Progenitor cell of endocrine pancreas (in vitro differentiated cells): ENCODE measurements at regions not wholly inside any gene's neighbourhood (a gene's known extent, or its start where the extent isn't known, plus 50 kb on each side); places are given as distances from the start of the nearest gene placed in this dataset.

Source experiments
- DNase-seq: peaks from one replicate; pipeline ENCODE4 v3.0.0; 2021; ENCODE audit warnings: low spot score; ENCODE audit not compliant: unreplicated experiment
- H3K27ac Mint-ChIP-seq: 2 replicates; pipeline ENCODE4 v1.8.0; 2021; ENCODE audit warnings: mild to moderate bottlenecking, moderate library complexity, mixed read lengths
- H3K27me3 Mint-ChIP-seq: 2 replicates; pipeline ENCODE4 v1.8.0; 2021; ENCODE audit warnings: mixed read lengths
- H3K36me3 Mint-ChIP-seq: 2 replicates; pipeline ENCODE4 v1.8.0; 2022; ENCODE audit warnings: mixed read lengths; ENCODE audit not compliant: insufficient read depth
- H3K4me1 Mint-ChIP-seq: 2 replicates; pipeline ENCODE4 v1.8.0; 2021; ENCODE audit warnings: low read depth, mixed read lengths
- H3K4me3 Mint-ChIP-seq: 2 replicates; pipeline ENCODE4 v1.8.0; 2021; ENCODE audit warnings: low read depth, mild to moderate bottlenecking, moderate library complexity, mixed read lengths
- H3K9me3 Mint-ChIP-seq: 2 replicates; pipeline ENCODE4 v1.8.0; 2021; ENCODE audit warnings: low read depth, mixed read lengths
- TF ChIP-seq, protein P1 (sequence below): fragments of 200-600 bp; sonication (generic); IDR thresholded peaks from one replicate; pipeline ENCODE4 v1.5.0; 2021; ENCODE audit warnings: antibody characterized with exemption, mild to moderate bottlenecking; ENCODE audit not compliant: unreplicated experiment

DNA sequence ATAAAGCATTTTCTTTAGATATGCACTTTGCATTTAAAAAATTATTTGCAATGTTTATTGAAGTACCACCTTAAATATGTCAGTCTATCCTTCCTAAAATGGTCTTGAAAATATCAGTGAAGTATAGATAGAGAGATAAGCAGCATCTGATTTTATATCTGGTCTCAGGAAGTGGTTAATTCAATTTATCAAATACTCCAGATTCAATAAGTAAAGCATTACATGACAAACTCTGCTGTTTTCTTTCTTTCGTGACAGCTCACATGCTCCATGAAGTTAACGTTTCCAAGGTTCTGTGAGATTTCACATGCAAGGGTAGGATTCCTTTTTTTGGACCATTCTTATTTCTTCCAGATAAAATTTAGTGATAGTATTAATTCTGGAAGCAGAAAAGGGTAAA, 775.4 kb upstream of the ROBO1 start:
- no peak for DNase-seq
- TF ChIP-seq, protein P1, sequence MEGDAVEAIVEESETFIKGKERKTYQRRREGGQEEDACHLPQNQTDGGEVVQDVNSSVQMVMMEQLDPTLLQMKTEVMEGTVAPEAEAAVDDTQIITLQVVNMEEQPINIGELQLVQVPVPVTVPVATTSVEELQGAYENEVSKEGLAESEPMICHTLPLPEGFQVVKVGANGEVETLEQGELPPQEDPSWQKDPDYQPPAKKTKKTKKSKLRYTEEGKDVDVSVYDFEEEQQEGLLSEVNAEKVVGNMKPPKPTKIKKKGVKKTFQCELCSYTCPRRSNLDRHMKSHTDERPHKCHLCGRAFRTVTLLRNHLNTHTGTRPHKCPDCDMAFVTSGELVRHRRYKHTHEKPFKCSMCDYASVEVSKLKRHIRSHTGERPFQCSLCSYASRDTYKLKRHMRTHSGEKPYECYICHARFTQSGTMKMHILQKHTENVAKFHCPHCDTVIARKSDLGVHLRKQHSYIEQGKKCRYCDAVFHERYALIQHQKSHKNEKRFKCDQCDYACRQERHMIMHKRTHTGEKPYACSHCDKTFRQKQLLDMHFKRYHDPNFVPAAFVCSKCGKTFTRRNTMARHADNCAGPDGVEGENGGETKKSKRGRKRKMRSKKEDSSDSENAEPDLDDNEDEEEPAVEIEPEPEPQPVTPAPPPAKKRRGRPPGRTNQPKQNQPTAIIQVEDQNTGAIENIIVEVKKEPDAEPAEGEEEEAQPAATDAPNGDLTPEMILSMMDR: no peak
- no peaks in the 10 kb centered on the region for H3K9me3 Mint-ChIP-seq
- H3K36me3 Mint-ChIP-seq: no peaks in the 10 kb centered on the region
- H3K4me3 Mint-ChIP-seq: no peak overlapping the region
- no peak overlapping the region for H3K27ac Mint-ChIP-seq
- peaks cover 1% of the 10 kb centered on the region for H3K4me1 Mint-ChIP-seq
- no peaks in the 10 kb centered on the region for H3K27me3 Mint-ChIP-seq

DNA sequence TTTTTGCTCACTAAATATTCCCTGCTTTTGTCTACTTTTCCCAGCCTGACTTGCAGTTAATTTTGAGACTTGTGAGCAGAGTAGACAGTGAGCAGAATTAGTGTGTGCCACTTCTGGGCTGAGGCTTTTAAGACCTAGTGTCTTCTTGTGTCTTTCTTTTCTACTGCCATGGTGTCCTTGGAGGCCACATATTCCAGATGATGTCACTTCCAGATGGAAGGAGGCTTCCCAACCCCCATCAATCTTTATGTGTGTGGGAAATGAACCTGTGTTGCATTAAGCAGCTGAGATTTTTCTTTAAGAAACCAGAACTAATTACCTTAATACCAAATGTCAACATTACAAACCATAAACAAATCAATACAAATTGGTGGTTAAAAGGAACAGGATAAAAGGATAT, 774.7 kb upstream of the ROBO1 start:
- Mint-ChIP-seq H3K4me1 (peaks cover 1% of the 10 kb centered on the region), H3K27me3 (no peaks in the 10 kb centered on the region), H3K4me3 (no peak overlapping the region), H3K36me3 (no peaks in the 10 kb centered on the region), H3K27ac (no peak overlapping the region), H3K9me3 (no peaks in the 10 kb centered on the region)
- DNase-seq: no peak
- TF ChIP-seq, protein P1: no peak

DNA sequence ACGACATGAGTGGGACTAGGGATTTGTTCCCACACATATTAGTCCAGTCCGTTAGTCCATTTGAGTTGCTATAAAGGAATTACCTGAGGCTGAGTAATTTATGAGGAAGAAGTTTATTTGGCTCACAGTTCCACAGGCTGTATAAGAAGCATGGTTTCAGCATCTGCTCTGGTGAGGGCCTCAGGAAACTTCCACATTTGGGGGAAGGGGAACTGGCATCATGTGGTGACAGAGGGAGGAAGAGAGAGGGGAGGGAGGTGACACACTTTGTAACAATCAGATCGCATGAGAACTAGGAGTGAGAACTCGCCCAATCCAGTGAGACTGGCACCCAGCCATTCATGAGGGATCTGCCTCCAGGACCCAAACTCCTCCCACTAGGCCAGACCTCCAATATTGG, 769.9 kb upstream of the ROBO1 start:
- Mint-ChIP-seq H3K36me3 (no peaks in the 10 kb centered on the region), H3K27me3 (no peaks in the 10 kb centered on the region), H3K4me3 (no peak overlapping the region), H3K27ac (no peak overlapping the region), H3K9me3 (no peaks in the 10 kb centered on the region), H3K4me1 (peaks cover 1% of the 10 kb centered on the region)
- TF ChIP-seq, protein P1: no peak
- no peak for DNase-seq

DNA sequence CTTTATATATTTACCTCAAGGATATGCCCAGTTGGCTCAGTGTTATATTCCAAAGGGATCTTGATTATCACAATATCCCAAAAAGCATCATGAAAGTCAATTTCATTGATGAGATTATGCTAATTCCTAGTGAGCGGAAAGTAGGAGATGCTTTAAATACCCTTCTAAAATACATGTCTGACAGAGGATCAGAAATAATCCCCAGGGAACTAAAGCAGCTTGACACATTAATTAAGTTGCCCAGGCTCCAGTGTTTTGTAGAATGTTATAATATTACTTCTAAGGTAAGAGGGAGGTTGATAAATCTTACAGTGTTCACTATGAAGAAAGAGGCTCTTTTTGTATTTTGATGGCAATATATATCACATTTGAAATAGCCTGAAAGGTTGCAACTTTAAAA, 767.5 kb upstream of the ROBO1 start:
- H3K36me3 Mint-ChIP-seq: no peaks in the 10 kb centered on the region
- H3K4me1 Mint-ChIP-seq: no peaks in the 10 kb centered on the region
- no peak overlapping the region for H3K4me3 Mint-ChIP-seq
- no peak overlapping the region for H3K27ac Mint-ChIP-seq
- DNase-seq: no peak
- H3K9me3 Mint-ChIP-seq: peaks cover 1% of the 10 kb centered on the region
- no peaks in the 10 kb centered on the region for H3K27me3 Mint-ChIP-seq
- TF ChIP-seq, protein P1: no peak

DNA sequence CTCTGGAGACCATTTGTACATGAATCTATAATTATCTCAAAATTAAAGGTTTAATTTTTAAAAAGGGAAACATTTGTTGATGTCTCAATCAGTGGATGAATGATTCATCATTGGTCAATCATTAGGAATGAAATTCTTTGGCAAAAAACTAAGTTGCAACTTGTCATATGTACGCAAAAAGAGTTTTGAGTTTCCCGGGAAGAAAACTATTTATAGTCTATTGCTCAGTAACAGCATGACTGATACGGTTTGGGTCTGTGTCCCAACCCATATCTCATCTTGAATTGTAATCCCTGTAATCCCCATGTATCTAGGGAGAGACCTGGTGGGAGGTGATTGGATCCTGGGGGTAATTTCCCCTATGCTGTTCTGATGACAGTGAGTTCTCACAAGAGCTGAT, 765.8 kb upstream of the ROBO1 start:
- Mint-ChIP-seq H3K27ac (no peak overlapping the region), H3K27me3 (no peaks in the 10 kb centered on the region)

More for the DNA sequence above, 765.8 kb upstream of the ROBO1 start:
- H3K9me3 Mint-ChIP-seq: peaks cover 8% of the 10 kb centered on the region
- no peaks in the 10 kb centered on the region for H3K36me3 Mint-ChIP-seq
- H3K4me3 Mint-ChIP-seq: no peak overlapping the region
- no peaks in the 10 kb centered on the region for H3K4me1 Mint-ChIP-seq
- DNase-seq: no peak
- TF ChIP-seq, protein P1: no peak
